DND-41 (cell line): ENCODE measurements at regions not wholly inside any gene's neighbourhood (a gene's known extent, or its start where the extent isn't known, plus 50 kb on each side); places are given as distances from the start of the nearest gene placed in this dataset.

ENCODE experiments used
- ATAC-seq: fragments of 200-7000 bp; cut with Tn5 transposase; 3 replicates; pipeline ENCODE4 v1.9.1; 2021; ENCODE audit warnings: low read depth; ENCODE audit not compliant: insufficient read depth
- DNase-seq: peaks from one replicate; pipeline ENCODE4 v3.0.0-alpha.2; 2020
- H2AFZ ChIP-seq: 2 replicates; pipeline ENCODE4 v1.6.0; 2012; ENCODE audit warnings: low read depth, low read length
- H3K27ac ChIP-seq: 2 replicates; pipeline ENCODE4 v1.5.1; 2012; ENCODE audit warnings: low read length, inconsistent platforms
- H3K27me3 ChIP-seq: fragments of 200-600 bp; sonication (generic); 2 replicates; pipeline ENCODE4 v1.6.0; 2012; ENCODE audit warnings: low read length, mild to moderate bottlenecking, inconsistent platforms; ENCODE audit not compliant: insufficient read depth, poor library complexity
- H3K36me3 ChIP-seq: 2 replicates; pipeline ENCODE4 v1.5.1; 2012; ENCODE audit warnings: low read length, inconsistent platforms; ENCODE audit not compliant: insufficient read depth
- H3K4me1 ChIP-seq: 2 replicates; pipeline ENCODE4 v1.5.1; 2012; ENCODE audit warnings: mild to moderate bottlenecking, low read length; ENCODE audit not compliant: insufficient read depth
- H3K4me2 ChIP-seq: 2 replicates; pipeline ENCODE4 v1.6.0; 2012; ENCODE audit warnings: mild to moderate bottlenecking, moderate library complexity, low read length, inconsistent platforms; ENCODE audit not compliant: insufficient read depth
- H3K4me3 ChIP-seq, 2 experiments: fragments of 200-600 bp in 1 of 2; shearing (Covaris generic) in 1 of 2; 2 replicates each; pipeline ENCODE4 v1.5.1; 2012 to 2016; ENCODE audit warnings: inconsistent platforms in 2 of 2, low read length in 2 of 2, mild to moderate bottlenecking in 2 of 2, low read depth in 1 of 2, moderate library complexity in 1 of 2
- H3K79me2 ChIP-seq: 2 replicates; pipeline ENCODE4 v1.6.0; 2012; ENCODE audit warnings: low read length, inconsistent platforms; ENCODE audit not compliant: insufficient read depth
- H3K9ac ChIP-seq: 2 replicates; pipeline ENCODE4 v1.6.0; 2012; ENCODE audit warnings: low read depth, mild to moderate bottlenecking, inconsistent platforms, low read length, moderate library complexity
- H3K9me3 ChIP-seq: 2 replicates; pipeline ENCODE4 v1.5.1; 2012; ENCODE audit warnings: low read length, moderate library complexity, mild to moderate bottlenecking, inconsistent platforms; ENCODE audit not compliant: insufficient read depth, severe bottlenecking
- H4K20me1 ChIP-seq: 2 replicates; pipeline ENCODE4 v1.6.0; 2012; ENCODE audit warnings: low read length; ENCODE audit not compliant: insufficient read depth
- CTCF ChIP-seq: IDR thresholded peaks from 2 replicates; pipeline ENCODE4 v1.5.1; 2012; ENCODE audit warnings: borderline replicate concordance, low read length, moderate library complexity, mild to moderate bottlenecking; ENCODE audit not compliant: poor library complexity, severe bottlenecking; ENCODE audit errors: extremely low read depth
- EZH2 ChIP-seq: IDR thresholded peaks from 3 replicates; pipeline ENCODE4 v1.6.1; 2012; ENCODE audit warnings: borderline replicate concordance, low read depth, mild to moderate bottlenecking, moderate library complexity, low read length, inconsistent platforms; ENCODE audit not compliant: severe bottlenecking

DNA sequence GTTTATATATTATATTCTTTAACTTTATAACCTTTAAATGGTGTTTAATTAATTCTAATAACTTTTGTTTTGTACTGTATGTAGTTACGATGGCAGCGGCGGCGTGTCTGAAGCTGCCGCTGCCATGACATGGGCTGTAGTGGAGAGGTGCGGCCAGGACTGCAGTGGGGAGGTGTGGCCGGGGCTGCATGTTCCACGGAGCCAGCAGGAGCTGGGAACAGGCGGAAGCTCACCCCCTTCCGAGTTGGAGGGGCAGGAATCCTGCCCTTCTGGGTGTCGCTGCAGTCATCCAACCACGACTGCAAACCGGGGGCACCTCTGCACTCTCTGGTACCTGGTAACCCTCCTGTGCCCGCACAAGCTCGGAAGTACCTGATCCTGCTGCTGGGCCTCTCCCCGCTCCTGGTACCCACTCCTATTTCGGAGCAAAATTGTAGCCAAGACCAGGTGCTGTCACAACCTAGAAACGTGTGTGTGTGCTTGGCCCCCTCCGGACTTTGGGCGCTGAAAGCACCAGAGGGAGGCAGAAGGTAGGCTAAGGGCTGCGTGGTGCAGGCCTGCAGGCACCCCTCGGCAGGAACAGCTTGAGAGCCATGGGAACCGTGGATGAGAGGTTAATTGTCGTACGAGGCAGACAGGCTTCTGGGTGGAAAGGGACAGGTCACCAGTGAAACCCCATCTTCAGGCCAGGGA is 1329.7 kb upstream of the SLC39A10 start:
- H3K9ac ChIP-seq, result no peak overlapping the region
- no peak overlapping the region for H2AFZ ChIP-seq
- ATAC-seq, result no peak; the same call in 2 of the 3 replicates

DNA sequence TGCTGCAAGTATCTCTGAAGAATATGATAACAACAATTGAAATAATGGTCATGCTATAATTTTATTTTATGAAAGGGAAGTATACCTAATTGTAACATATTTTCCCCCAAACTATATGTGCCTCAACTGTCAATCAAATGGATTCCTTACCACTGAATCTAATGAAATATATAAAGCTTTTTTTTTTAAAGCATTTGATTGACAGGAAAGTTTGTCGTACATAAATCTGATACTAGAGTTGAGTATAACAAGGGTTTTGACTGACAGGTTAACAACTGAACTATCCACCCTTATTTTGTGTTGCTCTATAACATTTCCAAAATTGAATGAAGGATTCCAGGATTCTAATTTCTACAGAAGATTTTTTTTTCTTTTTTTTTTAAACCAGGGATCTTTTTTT is 1333.3 kb upstream of the SLC39A10 start:
- DNase-seq (no peak), ATAC-seq (no peak)
- no peak overlapping the region for H3K27ac ChIP-seq
- H3K27me3 ChIP-seq, result no peaks in the 10 kb centered on the region
- no peak overlapping the region for H3K9ac ChIP-seq
- H4K20me1 ChIP-seq, result no peaks in the 10 kb centered on the region
- H2AFZ ChIP-seq, result no peak overlapping the region
- no peaks in the 10 kb centered on the region for H3K79me2 ChIP-seq
- H3K4me3 ChIP-seq, result no peak overlapping the region
- TF ChIP-seq EZH2, result no peak
- TF ChIP-seq CTCF, result no peak
- H3K4me1 ChIP-seq, result no peaks in the 10 kb centered on the region
- H3K4me2 ChIP-seq, result no peak overlapping the region
- H3K9me3 ChIP-seq, result peaks cover 18% of the 10 kb centered on the region
- H3K36me3 ChIP-seq, result no peaks in the 10 kb centered on the region

More for the DNA sequence above, 1329.7 kb upstream of the SLC39A10 start:
- Histone ChIP-seq H3K79me2 (no peaks in the 10 kb centered on the region), H3K27ac (no peak overlapping the region), H3K9me3 (peaks cover 14% of the 10 kb centered on the region), H3K27me3 (no peaks in the 10 kb centered on the region), H3K4me1 (peaks cover 4% of the 10 kb centered on the region; the same call in 1 of the 2 replicates), H3K4me2 (no peak overlapping the region), H4K20me1 (no peaks in the 10 kb centered on the region), H3K36me3 (no peaks in the 10 kb centered on the region), H3K4me3 (no peak overlapping the region)
- TF ChIP-seq EZH2 (no peak), CTCF (no peak)
- DNase-seq, result no peak

GRCh38 chr2:194320520-194320919 is 1336.5 kb upstream of the SLC39A10 start:
- no peak for TF ChIP-seq EZH2
- TF ChIP-seq CTCF, result no peak
- DNase-seq (no peak), ATAC-seq (no peak)
- no peak overlapping the region for H3K4me2 ChIP-seq
- H3K9me3 ChIP-seq, result peaks cover 4% of the 10 kb centered on the region
- H3K36me3 ChIP-seq, result no peaks in the 10 kb centered on the region
- H3K79me2 ChIP-seq, result no peaks in the 10 kb centered on the region
- H4K20me1 ChIP-seq, result no peaks in the 10 kb centered on the region
- no peak overlapping the region for H3K9ac ChIP-seq
- no peaks in the 10 kb centered on the region for H3K4me1 ChIP-seq
- no peaks in the 10 kb centered on the region for H3K27me3 ChIP-seq
- no peak overlapping the region for H3K27ac ChIP-seq
- H3K4me3 ChIP-seq, result no peak overlapping the region
- no peak overlapping the region for H2AFZ ChIP-seq
